LNCAP (cell line): ENCODE measurements at regions not wholly inside any gene's neighbourhood (a gene's known extent, or its start where the extent isn't known, plus 50 kb on each side); places are given as distances from the start of the nearest gene placed in this dataset.

Source experiments
- TF ChIP-seq, protein P1 (sequence below): fragments of 450-650 bp; IDR thresholded peaks from 2 replicates; pipeline ENCODE4 v1.5.1; 2017; ENCODE audit warnings: mild to moderate bottlenecking

DNA sequence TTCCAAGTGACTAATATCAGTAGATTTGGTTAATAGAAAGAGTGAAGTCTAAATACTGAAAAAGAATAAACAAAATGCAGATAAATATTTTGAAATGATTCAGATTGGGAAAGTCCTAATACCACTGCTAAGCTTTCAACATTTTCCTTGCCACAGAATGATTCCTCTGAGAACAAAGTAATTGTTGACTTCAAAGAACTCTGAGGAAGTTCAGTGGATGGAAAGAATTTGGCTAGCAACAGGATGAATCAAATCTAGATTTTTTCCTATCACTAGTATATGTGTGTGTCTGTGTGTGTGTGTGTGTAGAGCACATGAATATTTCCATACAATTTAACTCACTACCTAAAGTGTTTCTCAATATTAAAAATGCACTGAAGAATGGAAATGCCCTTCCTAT lies 107.9 kb upstream of the PREP start:
- TF ChIP-seq, protein P1, sequence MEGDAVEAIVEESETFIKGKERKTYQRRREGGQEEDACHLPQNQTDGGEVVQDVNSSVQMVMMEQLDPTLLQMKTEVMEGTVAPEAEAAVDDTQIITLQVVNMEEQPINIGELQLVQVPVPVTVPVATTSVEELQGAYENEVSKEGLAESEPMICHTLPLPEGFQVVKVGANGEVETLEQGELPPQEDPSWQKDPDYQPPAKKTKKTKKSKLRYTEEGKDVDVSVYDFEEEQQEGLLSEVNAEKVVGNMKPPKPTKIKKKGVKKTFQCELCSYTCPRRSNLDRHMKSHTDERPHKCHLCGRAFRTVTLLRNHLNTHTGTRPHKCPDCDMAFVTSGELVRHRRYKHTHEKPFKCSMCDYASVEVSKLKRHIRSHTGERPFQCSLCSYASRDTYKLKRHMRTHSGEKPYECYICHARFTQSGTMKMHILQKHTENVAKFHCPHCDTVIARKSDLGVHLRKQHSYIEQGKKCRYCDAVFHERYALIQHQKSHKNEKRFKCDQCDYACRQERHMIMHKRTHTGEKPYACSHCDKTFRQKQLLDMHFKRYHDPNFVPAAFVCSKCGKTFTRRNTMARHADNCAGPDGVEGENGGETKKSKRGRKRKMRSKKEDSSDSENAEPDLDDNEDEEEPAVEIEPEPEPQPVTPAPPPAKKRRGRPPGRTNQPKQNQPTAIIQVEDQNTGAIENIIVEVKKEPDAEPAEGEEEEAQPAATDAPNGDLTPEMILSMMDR: no peak

DNA sequence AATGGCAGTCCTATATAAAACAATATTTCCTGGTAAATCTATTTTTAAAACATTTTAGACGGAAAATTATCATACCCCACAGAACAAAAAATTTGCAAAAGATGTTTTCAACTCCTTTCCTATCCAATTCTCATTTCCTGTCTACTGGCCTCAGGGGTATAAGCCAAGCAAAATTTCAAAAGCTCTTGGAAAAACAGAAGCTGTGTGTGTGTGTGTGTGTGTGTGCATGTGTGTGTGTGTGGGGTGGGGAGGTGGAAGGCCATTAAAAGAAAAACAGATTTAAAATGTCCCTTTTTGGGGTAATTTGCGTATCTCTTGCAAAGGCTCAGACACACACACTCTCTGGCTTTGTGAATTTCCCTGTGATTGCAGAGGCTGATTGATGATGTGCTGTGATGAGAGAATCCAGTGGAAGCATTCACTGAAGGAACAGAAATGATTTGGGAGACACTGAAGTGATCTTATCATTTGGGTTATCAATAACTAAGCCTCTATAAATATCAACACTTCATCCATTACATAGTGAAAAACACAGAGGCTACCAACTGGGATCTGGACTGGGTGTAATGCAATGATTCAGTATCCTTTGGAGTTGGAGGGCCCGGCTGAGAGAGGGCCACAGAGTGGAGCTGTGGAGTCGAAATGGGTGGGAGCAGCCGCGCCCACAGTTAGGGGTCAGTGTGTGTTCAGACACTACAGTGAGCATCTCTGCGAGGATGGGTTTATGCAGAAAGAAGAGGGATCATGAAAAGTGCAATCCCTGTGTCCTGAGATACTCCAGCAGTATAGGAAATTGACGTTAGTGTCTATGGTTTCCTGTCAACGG lies 106.8 kb upstream of the PREP start:
- TF ChIP-seq, protein P1: no peak

DNA sequence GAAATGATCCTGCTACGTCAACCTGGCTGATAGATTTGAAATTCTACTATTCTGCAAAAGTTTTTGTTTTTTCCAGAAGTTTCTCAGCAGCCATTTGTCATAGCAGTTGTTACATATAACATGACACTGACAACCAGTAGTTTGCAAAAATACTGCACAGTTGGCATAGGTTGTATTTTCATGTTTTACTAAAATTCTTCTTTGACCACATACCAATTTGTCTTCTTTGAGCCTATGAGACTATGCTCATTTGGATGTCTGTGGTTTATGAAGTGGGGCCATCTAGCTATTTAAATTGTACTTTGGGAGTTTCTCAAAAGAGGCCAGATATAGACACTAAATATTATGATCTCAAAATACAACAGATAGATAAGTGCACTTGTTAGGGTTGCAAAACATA lies 104.9 kb upstream of the PREP start:
- TF ChIP-seq, protein P1: no peak

DNA sequence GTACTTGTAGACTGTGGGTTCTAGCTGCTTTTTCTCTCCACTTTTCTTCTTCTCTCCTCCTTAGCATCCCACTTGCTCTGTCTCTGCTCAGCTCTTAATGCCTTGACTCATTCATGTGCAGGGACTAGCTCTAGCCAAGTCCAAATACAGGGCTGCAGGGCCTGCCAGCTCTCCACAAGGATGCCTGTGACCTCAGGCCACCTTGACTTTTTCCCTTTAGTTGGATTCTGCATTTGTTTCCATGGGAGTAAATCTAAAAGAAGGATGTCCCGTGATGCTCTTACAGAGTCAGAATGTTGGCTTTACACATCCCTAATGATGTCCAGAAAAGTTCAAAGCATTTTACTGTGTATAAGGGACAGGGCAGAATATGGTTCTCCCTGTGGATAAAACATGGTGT lies 101.8 kb upstream of the PREP start:
- TF ChIP-seq, protein P1: no peak

DNA sequence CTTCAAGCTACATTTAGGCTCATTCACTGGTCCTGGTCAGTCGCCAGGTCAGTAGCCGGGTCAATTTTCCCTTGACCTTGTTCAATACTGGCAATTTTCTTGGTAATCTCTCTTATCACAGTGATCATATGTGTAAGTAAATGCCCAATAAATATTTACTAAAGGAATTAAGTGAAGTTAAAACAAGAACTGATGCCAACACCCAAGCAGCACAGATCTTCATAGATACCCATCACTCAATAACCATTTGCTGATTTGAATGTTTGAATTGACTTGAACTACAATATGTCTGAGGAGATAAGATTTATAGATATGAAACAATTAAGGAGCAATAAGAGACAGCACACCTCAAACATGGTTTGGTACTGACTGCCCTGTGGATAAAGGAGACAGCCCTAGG lies 100.8 kb upstream of the PREP start:
- TF ChIP-seq, protein P1: no peak

DNA sequence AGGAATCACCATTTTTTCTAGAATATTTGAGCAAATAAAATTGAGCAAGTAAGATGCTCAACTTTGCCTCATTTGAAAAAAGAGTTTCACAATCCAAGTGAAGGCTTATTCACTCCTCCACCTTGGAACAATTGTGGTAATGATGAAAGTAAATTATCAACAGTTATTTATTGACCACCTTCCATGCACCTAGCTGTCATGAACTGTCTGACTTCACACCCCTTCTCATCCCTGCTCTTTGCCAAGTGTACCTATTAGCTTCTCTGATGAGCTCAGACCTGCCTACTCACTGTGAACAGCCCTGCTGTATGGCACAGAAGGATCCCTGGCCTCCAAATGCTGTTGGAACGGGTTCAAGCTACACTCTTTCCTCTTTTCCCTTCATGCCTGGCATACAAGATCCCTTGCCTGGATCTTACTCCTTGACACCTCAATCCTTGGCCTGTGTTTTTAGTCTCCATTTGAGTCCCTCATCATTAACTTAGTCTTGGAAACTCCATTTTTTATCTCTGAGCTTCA lies 99.0 kb upstream of the PREP start:
- TF ChIP-seq, protein P1: no peak

DNA sequence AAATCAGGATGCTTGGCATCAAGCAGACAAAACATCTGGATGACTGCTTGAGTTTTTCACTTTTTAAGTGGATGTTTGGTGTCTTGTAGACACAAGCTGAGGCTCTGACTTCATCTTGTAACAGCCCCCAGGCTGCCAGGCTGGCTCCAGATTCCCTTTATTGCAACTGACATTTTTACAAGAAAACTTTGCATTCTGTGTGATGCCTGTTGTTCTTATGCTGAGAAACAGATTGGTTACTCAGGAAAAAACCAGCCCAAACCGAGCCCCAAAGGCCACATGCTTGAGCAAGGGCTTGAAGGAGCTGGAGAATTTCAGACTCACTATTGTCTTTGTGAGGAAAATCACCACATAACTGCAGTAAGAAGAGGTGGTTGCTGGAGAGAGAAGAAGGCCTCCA lies 98.4 kb upstream of the PREP start:
- TF ChIP-seq, protein P1: no peak
